NCI-H2227 (cell line): ENCODE measurements at regions not wholly inside any gene's neighbourhood (a gene's known extent, or its start where the extent isn't known, plus 50 kb on each side); places are given as distances from the start of the nearest gene placed in this dataset.
"Not testable (repeated sequence)": the region's sequence is repeated elsewhere in the genome, so short reads cannot be mapped to it uniquely, and the experiment has no call there.

Experiments
- DNase-seq: peaks from one replicate; lab custom pipeline; 2025; ENCODE audit not compliant: unreplicated experiment; lab: John Stamatoyannopoulos, UW

- DNase-seq = no peak
These were observed 371.9 kb downstream of the RAD51AP2 start for GRCh38 chr2:17146358-17146757.

- no peak for DNase-seq
These were observed 381.4 kb downstream of the RAD51AP2 start for GRCh38 chr2:17136877-17137276.

- DNase-seq = no peak
These were observed 382.0 kb downstream of the RAD51AP2 start for GRCh38 chr2:17136231-17136630.

DNA sequence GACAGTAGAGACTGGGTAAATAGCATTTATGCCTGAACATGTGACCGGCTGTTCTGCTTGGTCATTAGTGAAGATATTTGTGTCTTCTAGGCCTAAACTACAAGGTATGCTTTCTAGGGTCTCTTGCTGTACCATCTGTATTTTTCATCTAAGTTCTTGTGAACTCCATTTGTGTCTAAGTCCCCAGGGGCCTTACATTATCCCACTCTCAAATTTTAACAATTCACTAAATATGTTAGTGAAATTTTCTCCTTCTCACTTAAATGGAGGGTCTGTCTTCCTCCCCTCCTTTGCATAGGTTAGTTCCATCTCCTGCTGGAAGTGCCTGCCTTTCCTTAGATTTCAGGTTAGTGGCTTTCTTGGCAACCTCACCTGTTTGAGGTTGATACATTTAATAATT is 382.6 kb downstream of the RAD51AP2 start:
- DNase-seq = no peak

DNA sequence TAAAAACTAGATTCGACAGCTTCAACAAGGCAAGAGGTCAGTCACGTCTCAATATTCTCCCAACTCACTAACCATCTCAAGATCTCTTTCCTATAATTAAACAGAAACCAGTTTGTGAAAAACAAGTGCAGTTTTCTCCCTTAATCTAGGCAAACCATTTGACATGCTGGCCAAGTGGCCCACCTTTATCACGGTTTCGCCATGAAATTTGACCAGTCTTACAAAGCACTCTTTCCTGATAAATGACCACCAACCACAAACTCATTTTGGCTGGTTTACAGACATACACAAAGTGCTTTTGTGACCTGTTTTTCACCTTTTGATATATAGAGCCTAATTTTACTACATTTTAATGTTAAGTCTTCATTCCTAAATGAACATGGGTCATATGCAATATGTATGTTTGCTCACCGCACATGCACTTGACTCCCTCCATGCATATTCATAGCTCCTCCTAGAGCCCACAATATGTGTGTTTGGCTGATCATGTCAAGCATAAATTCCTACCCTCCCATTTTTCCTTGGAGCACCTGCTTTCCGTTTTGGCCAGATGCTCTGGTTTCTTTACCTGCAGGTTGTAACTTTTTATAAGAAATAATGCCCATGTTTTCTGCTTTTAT is 385.1 kb downstream of the RAD51AP2 start:
- DNase-seq = no peak

GRCh38 chr2:17130627-17131026 is 387.6 kb downstream of the RAD51AP2 start:
- not testable (repeated sequence) for DNase-seq

GRCh38 chr2:17125989-17126620 is 392.1 kb downstream of the RAD51AP2 start:
- DNase-seq = no peak

- DNase-seq = peak; percentile 54
These were observed 393.5 kb downstream of the RAD51AP2 start for GRCh38 chr2:17124575-17125318.

DNA sequence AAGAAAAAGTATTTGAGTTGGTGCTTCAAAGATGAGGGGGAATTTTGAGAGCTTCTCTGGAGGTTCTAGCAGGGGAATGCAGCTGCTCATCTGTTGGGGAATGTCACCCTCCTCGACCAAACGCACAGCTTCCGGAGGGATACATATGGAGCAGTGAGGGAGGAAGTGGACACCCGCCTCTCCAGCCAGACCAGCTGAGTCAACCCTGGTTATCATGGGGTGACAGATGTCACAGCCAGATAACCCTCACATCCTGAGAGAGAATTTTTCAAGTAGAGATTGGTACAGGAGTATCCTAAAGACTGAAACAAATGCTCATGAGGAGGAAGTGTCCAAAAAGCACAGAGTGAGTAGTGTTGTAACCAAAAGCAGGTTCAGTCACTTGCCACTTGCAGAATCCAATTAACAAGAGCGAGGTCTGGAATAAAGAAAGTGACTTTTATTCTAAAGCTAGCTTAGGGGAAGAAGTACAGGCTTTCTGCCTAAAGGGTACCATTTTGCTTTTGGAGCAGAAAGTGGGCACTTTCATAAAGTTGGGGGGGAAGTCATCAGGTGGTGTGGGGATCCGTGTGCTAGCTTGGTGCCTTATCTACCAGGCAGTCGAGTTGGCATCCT is 395.2 kb downstream of the RAD51AP2 start:
- DNase-seq = no peak

DNA sequence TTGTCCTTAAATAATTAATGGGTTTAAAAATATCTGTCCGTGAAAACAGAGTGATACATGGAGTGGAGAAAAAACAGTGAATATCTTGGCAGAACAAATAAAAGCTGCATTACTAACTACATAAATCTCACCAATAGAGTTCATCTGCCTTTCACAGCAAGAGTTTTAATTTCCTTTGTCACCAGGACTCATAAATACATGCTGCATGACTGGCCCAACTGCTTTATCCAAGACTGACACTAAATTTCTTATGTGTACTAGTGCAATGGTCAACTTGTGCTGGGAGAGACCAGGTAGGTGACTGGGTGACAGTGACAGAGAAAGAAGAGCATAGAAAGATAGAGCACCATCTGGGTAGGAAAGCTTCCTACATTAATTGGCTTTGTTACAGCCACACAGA is 402.8 kb downstream of the RAD51AP2 start:
- no peak for DNase-seq

GRCh38 chr2:17115042-17115441 is 403.2 kb downstream of the RAD51AP2 start:
- no peak for DNase-seq

GRCh38 chr2:17107871-17108270 is 410.4 kb downstream of the RAD51AP2 start:
- no peak for DNase-seq

GRCh38 chr2:17107151-17107550 is 411.1 kb downstream of the RAD51AP2 start:
- no peak for DNase-seq

- no peak for DNase-seq
These were observed 411.8 kb downstream of the RAD51AP2 start for GRCh38 chr2:17106418-17106817.

GRCh38 chr2:17104454-17104853 is 413.8 kb downstream of the RAD51AP2 start:
- no peak for DNase-seq

- no peak for DNase-seq
These were observed 416.6 kb downstream of the RAD51AP2 start for GRCh38 chr2:17101596-17101995.

- no peak for DNase-seq
These were observed 417.1 kb downstream of the RAD51AP2 start for GRCh38 chr2:17101091-17101490.

DNA sequence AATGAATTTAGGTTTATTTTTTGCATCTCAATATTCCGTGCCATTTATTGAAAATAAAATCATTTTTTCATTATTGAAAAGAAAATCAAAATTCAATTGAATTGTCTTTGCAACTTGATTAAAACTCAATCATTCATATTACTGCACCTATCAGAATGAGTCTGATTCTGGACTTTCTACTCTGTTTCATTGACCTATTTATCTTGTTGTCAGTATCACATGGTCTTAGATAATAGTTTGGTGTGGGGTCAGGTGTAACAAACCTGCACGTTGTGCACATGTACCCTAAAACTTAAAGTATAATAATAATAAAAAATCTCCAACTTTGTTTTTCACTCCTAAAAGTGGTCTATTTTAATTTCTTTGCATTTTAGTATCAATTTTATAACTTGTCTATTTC is 422.9 kb downstream of the RAD51AP2 start:
- DNase-seq = no peak

GRCh38 chr2:17093712-17094111 is 424.5 kb downstream of the RAD51AP2 start:
- no peak for DNase-seq

DNA sequence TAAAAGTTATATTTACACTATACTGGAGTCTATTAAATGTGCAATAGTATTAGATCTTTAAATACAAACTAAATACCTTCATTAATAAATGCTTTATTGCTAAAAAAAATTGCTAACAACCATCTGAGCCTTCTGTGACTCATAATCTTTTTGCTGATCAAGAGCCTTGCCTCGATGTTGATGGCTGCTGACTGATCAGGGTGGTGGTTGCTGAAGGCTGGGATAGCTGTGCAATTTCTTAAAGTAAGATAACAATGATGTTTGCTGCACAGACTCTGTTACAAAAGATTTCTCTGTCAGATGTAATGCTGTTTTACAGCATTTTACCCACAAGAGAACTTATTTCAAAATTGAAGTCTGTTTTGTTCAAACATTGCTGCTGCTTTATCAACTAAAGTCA is 421.4 kb upstream of the CYRIA start:
- DNase-seq = no peak

- no peak for DNase-seq
These were observed 420.0 kb upstream of the CYRIA start for GRCh38 chr2:17085546-17086202.
